ENCODE measurements at regions not wholly inside any gene's neighbourhood (a gene's known extent, or its start where the extent isn't known, plus 50 kb on each side); places are given as distances from the start of the nearest gene placed in this dataset.
"Not testable (repeated sequence)": the region's sequence is repeated elsewhere in the genome, so short reads cannot be mapped to it uniquely, and the experiment has no call there.

DNA sequence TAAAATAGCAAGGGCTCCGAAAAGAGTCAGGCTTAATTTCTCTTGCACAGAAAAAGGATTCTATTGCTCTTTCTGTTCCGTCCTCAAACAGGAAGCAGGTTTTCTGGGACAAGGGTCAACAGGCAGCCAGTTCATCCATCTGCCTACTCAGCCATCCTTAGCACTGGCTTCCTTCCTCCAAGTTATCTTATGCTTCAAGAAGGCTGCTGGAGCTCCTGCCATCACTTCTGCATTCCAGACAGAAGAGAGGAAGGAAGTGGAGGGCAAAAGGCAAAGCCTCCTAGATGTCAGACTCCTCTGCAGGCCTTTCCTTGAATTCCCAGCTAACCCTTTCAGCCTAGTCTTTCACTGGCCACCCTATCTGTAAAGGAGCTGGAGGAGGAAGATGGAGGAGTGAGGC, 287.8 kb upstream of the PLGLB2 start:
- not testable (repeated sequence) for TF ChIP-seq ZFP3 (CRISPR knock-in tag; IDR thresholded peaks at IDR 0.05); PPARA (CRISPR knock-in tag; IDR thresholded peaks at IDR 0.05; ENCODE audit: borderline replicate concordance); SNAI2 (CRISPR knock-in tag; IDR thresholded peaks at IDR 0.05); GLIS3 (CRISPR knock-in tag; IDR thresholded peaks at IDR 0.05); RARB (CRISPR knock-in tag; IDR thresholded peaks at IDR 0.05); BACH2 (CRISPR knock-in tag; IDR thresholded peaks at IDR 0.05; ENCODE audit: borderline replicate concordance); CSDC2 (CRISPR knock-in tag; IDR thresholded peaks at IDR 0.05); TCF4 (CRISPR knock-in tag; IDR thresholded peaks at IDR 0.05; ENCODE audit: borderline replicate concordance); ISL1 (CRISPR knock-in tag; IDR thresholded peaks at IDR 0.05); ARNTL (CRISPR knock-in tag; IDR thresholded peaks at IDR 0.05; ENCODE audit: borderline replicate concordance, low read depth)
- TF ChIP-seq, protein P1, sequence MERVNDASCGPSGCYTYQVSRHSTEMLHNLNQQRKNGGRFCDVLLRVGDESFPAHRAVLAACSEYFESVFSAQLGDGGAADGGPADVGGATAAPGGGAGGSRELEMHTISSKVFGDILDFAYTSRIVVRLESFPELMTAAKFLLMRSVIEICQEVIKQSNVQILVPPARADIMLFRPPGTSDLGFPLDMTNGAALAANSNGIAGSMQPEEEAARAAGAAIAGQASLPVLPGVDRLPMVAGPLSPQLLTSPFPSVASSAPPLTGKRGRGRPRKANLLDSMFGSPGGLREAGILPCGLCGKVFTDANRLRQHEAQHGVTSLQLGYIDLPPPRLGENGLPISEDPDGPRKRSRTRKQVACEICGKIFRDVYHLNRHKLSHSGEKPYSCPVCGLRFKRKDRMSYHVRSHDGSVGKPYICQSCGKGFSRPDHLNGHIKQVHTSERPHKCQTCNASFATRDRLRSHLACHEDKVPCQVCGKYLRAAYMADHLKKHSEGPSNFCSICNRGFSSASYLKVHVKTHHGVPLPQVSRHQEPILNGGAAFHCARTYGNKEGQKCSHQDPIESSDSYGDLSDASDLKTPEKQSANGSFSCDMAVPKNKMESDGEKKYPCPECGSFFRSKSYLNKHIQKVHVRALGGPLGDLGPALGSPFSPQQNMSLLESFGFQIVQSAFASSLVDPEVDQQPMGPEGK (CRISPR knock-in tag; IDR thresholded peaks at IDR 0.05; ENCODE audit: borderline replicate concordance) = not testable (repeated sequence)
- TF ChIP-seq, protein P2, sequence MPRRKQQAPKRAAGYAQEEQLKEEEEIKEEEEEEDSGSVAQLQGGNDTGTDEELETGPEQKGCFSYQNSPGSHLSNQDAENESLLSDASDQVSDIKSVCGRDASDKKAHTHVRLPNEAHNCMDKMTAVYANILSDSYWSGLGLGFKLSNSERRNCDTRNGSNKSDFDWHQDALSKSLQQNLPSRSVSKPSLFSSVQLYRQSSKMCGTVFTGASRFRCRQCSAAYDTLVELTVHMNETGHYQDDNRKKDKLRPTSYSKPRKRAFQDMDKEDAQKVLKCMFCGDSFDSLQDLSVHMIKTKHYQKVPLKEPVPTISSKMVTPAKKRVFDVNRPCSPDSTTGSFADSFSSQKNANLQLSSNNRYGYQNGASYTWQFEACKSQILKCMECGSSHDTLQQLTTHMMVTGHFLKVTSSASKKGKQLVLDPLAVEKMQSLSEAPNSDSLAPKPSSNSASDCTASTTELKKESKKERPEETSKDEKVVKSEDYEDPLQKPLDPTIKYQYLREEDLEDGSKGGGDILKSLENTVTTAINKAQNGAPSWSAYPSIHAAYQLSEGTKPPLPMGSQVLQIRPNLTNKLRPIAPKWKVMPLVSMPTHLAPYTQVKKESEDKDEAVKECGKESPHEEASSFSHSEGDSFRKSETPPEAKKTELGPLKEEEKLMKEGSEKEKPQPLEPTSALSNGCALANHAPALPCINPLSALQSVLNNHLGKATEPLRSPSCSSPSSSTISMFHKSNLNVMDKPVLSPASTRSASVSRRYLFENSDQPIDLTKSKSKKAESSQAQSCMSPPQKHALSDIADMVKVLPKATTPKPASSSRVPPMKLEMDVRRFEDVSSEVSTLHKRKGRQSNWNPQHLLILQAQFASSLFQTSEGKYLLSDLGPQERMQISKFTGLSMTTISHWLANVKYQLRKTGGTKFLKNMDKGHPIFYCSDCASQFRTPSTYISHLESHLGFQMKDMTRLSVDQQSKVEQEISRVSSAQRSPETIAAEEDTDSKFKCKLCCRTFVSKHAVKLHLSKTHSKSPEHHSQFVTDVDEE (CRISPR knock-in tag; IDR thresholded peaks at IDR 0.05) = not testable (repeated sequence)
- TF ChIP-seq, protein P3, sequence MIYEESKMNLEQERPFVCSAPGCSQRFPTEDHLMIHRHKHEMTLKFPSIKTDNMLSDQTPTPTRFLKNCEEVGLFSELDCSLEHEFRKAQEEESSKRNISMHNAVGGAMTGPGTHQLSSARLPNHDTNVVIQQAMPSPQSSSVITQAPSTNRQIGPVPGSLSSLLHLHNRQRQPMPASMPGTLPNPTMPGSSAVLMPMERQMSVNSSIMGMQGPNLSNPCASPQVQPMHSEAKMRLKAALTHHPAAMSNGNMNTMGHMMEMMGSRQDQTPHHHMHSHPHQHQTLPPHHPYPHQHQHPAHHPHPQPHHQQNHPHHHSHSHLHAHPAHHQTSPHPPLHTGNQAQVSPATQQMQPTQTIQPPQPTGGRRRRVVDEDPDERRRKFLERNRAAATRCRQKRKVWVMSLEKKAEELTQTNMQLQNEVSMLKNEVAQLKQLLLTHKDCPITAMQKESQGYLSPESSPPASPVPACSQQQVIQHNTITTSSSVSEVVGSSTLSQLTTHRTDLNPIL (CRISPR knock-in tag; IDR thresholded peaks at IDR 0.05; ENCODE audit: low read depth) = not testable (repeated sequence)

Data from SK-N-SH treated with all-trans-retinoic acid at 6 μM for 48 hours (cell line).